ENCODE measurements at regions not wholly inside any gene's neighbourhood (a gene's known extent, or its start where the extent isn't known, plus 50 kb on each side); places are given as distances from the start of the nearest gene placed in this dataset.

- Mint-ChIP-seq H3K27ac (no peak overlapping the region), H3K27me3 (no peaks in the 10 kb centered on the region), H3K36me3 (ENCODE audit: low read depth) (no peaks in the 10 kb centered on the region), H3K9me3 (no peaks in the 10 kb centered on the region), H3K4me1 (peaks cover 9% of the 10 kb centered on the region), H3K4me3 (no peak overlapping the region)
- CTCF ChIA-PET = no interaction called here
- DNase-seq (no peak), ATAC-seq (ENCODE audit: low read depth) (no peak)
- intact Hi-C loops (cut with micrococcal nuclease) = no loop called here
- POLR2A ChIA-PET = no interaction called here
- no peak for TF ChIP-seq CTCF (IDR thresholded peaks at IDR 0.05)
Measured at GRCh38 chr12:41910578-41911320, 233.9 kb downstream of the GXYLT1 start.

GRCh38 chr12:41908206-41908605 lies 236.5 kb downstream of the GXYLT1 start:
- H3K27me3 Mint-ChIP-seq = no peaks in the 10 kb centered on the region
- no peak for ATAC-seq (ENCODE audit: low read depth)
- no peaks in the 10 kb centered on the region for H3K4me1 Mint-ChIP-seq
- ChIA-PET POLR2A (no interaction called here), CTCF (no interaction called here)
- no peaks in the 10 kb centered on the region for H3K36me3 Mint-ChIP-seq (ENCODE audit: low read depth)
- no peak overlapping the region for H3K27ac Mint-ChIP-seq
- no peak for DNase-seq
- no peaks in the 10 kb centered on the region for H3K9me3 Mint-ChIP-seq
- no peak for TF ChIP-seq CTCF (IDR thresholded peaks at IDR 0.05)
- no peak overlapping the region for H3K4me3 Mint-ChIP-seq
- intact Hi-C loops (cut with micrococcal nuclease) = no loop called here

- CTCF ChIA-PET = no interaction called here
- DNase-seq (no peak), ATAC-seq (ENCODE audit: low read depth) (no peak)
- intact Hi-C loops (cut with micrococcal nuclease) = no loop called here
- Mint-ChIP-seq H3K36me3 (ENCODE audit: low read depth) (no peaks in the 10 kb centered on the region), H3K4me1 (no peaks in the 10 kb centered on the region), H3K27me3 (no peaks in the 10 kb centered on the region), H3K9me3 (no peaks in the 10 kb centered on the region), H3K4me3 (no peak overlapping the region), H3K27ac (no peak overlapping the region)
- POLR2A ChIA-PET = no interaction called here
- TF ChIP-seq CTCF (IDR thresholded peaks at IDR 0.05) = no peak
Measured at GRCh38 chr12:41907550-41907949, 237.1 kb downstream of the GXYLT1 start.

- no peak overlapping the region for H3K27ac Mint-ChIP-seq
- intact Hi-C loops (cut with micrococcal nuclease) = no loop called here
- no peak for DNase-seq
- H3K9me3 Mint-ChIP-seq = no peaks in the 10 kb centered on the region
- no peak overlapping the region for H3K4me3 Mint-ChIP-seq
- TF ChIP-seq CTCF (IDR thresholded peaks at IDR 0.05) = no peak
- H3K4me1 Mint-ChIP-seq = no peaks in the 10 kb centered on the region
- H3K36me3 Mint-ChIP-seq (ENCODE audit: low read depth) = no peaks in the 10 kb centered on the region
- no peak for ATAC-seq (ENCODE audit: low read depth)
- ChIA-PET CTCF (no interaction called here), POLR2A (no interaction called here)
- no peaks in the 10 kb centered on the region for H3K27me3 Mint-ChIP-seq
Measured at GRCh38 chr12:41907021-41907420, 237.7 kb downstream of the GXYLT1 start.

- Mint-ChIP-seq H3K27me3 (no peaks in the 10 kb centered on the region), H3K36me3 (ENCODE audit: low read depth) (no peaks in the 10 kb centered on the region), H3K4me3 (no peak overlapping the region), H3K27ac (no peak overlapping the region), H3K4me1 (no peaks in the 10 kb centered on the region), H3K9me3 (no peaks in the 10 kb centered on the region)
- no peak for TF ChIP-seq CTCF (IDR thresholded peaks at IDR 0.05)
- ChIA-PET POLR2A (no interaction called here), CTCF (no interaction called here)
- DNase-seq (no peak), ATAC-seq (ENCODE audit: low read depth) (no peak)
- intact Hi-C loops (cut with micrococcal nuclease) = no loop called here
Measured at GRCh38 chr12:41905759-41906297, 238.8 kb downstream of the GXYLT1 start.

Data from activated B cell treated with CpG ODN at 0.5 μM for 24 hours (primary cell).